ENCODE measurements at regions not wholly inside any gene's neighbourhood (a gene's known extent, or its start where the extent isn't known, plus 50 kb on each side); places are given as distances from the start of the nearest gene placed in this dataset.

DNA sequence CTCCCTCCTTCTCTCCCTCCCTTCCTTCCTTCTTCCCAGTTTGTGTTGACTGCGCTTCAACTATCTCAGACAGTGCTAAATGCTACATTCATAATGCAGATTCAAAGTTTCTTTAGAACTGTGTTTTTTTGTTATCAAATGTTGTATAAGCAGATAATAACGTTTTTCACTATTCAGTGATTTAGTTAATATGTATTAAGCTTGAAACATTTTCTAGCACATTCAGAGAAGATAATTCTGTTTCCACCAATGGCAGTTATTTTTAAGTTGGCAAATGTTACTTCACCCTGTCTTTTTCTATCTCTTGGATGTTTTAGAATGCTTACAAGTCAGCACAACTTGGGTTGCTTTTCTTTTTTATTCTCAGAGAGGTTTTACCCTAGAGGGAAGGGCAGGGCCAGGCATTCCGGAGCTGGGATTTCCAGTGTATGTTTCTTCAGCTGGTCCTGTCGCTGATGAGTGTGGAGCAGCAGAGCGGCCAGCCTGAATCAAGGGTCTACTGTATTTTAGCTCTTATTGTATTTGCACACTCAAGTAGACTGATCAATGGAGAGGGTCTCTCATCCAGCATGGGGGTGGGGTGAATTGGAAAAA is 162.3 kb upstream of the ARHGAP20 start:
- Histone ChIP-seq H3K4me3 (ENCODE audit: low read depth in 1 of 3, low read length in 3 of 3) (no peak overlapping the region), H3K27me3 (ENCODE audit: control insufficient read depth in 4 of 4, insufficient read depth in 4 of 4, low read length in 3 of 4) (no peaks in the 10 kb centered on the region), H3K36me3 (ENCODE audit: control insufficient read depth in 4 of 4, insufficient read depth in 3 of 4, low read depth in 1 of 4, low read length in 3 of 4) (no peaks in the 10 kb centered on the region), H3K4me1 (ENCODE audit: control insufficient read depth in 4 of 4, insufficient read depth in 4 of 4, low read length in 3 of 4) (no peaks in the 10 kb centered on the region), H3K27ac (ENCODE audit: low read depth in 1 of 2, low read length in 2 of 2) (no peak overlapping the region), H3K9ac (ENCODE audit: low read depth in 1 of 2, low read length in 2 of 2) (no peak overlapping the region), H3K9me3 (ENCODE audit: control insufficient read depth in 4 of 4, low read length in 3 of 4) (no peaks in the 10 kb centered on the region)
- TF ChIP-seq, protein P1, sequence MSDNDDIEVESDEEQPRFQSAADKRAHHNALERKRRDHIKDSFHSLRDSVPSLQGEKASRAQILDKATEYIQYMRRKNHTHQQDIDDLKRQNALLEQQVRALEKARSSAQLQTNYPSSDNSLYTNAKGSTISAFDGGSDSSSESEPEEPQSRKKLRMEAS (IDR thresholded peaks at IDR 0.05): no peak
- TF ChIP-seq JUND (IDR thresholded peaks at IDR 0.05) (no peak), HNF4A (conservative IDR thresholded peaks at IDR 0.05) (no peak), RAD21 (IDR thresholded peaks at IDR 0.05) (no peak), NR2F2 (IDR thresholded peaks at IDR 0.05) (no peak), FOXA2 (IDR thresholded peaks at IDR 0.05) (no peak)
- TF ChIP-seq, protein P2, sequence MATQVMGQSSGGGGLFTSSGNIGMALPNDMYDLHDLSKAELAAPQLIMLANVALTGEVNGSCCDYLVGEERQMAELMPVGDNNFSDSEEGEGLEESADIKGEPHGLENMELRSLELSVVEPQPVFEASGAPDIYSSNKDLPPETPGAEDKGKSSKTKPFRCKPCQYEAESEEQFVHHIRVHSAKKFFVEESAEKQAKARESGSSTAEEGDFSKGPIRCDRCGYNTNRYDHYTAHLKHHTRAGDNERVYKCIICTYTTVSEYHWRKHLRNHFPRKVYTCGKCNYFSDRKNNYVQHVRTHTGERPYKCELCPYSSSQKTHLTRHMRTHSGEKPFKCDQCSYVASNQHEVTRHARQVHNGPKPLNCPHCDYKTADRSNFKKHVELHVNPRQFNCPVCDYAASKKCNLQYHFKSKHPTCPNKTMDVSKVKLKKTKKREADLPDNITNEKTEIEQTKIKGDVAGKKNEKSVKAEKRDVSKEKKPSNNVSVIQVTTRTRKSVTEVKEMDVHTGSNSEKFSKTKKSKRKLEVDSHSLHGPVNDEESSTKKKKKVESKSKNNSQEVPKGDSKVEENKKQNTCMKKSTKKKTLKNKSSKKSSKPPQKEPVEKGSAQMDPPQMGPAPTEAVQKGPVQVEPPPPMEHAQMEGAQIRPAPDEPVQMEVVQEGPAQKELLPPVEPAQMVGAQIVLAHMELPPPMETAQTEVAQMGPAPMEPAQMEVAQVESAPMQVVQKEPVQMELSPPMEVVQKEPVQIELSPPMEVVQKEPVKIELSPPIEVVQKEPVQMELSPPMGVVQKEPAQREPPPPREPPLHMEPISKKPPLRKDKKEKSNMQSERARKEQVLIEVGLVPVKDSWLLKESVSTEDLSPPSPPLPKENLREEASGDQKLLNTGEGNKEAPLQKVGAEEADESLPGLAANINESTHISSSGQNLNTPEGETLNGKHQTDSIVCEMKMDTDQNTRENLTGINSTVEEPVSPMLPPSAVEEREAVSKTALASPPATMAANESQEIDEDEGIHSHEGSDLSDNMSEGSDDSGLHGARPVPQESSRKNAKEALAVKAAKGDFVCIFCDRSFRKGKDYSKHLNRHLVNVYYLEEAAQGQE (IDR thresholded peaks at IDR 0.05): no peak
- WGBS: 74% methylated on average over 5 of the region's 5 CpGs
- no peak for DNase-seq (ENCODE audit: low spot score)

DNA sequence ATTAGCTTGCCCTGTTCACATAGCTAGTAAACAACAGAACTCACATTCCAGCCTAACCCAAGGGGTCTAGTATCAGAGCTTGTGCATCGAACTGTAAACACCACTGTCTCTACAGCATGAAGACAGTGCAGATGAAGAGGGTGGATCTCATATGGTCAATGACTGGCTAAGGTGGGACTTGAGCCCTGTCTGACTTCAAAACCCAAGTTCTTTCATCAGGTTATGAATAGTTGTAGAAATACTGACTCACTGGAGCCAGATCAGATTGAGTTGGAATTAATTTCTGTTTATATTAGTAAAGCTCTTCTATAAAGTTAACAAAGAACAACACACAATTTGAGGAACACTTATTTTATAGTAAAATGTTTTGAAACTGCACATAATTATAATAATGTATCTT is 161.7 kb upstream of the ARHGAP20 start:
- DNase-seq (ENCODE audit: low spot score): no peak
- Histone ChIP-seq H3K4me3 (ENCODE audit: low read depth in 1 of 3, low read length in 3 of 3) (no peak overlapping the region), H3K9me3 (ENCODE audit: control insufficient read depth in 4 of 4, low read length in 3 of 4) (no peaks in the 10 kb centered on the region), H3K27me3 (ENCODE audit: control insufficient read depth in 4 of 4, insufficient read depth in 4 of 4, low read length in 3 of 4) (no peaks in the 10 kb centered on the region), H3K27ac (ENCODE audit: low read depth in 1 of 2, low read length in 2 of 2) (no peak overlapping the region), H3K4me1 (ENCODE audit: control insufficient read depth in 4 of 4, insufficient read depth in 4 of 4, low read length in 3 of 4) (no peaks in the 10 kb centered on the region), H3K36me3 (ENCODE audit: control insufficient read depth in 4 of 4, insufficient read depth in 3 of 4, low read depth in 1 of 4, low read length in 3 of 4) (no peaks in the 10 kb centered on the region), H3K9ac (ENCODE audit: low read depth in 1 of 2, low read length in 2 of 2) (no peak overlapping the region)
- no peak for TF ChIP-seq HNF4A (conservative IDR thresholded peaks at IDR 0.05)
- no peak for TF ChIP-seq NR2F2 (IDR thresholded peaks at IDR 0.05)
- no peak for TF ChIP-seq HNF4G (IDR thresholded peaks at IDR 0.05)
- TF ChIP-seq, protein P1 (IDR thresholded peaks at IDR 0.05): no peak
- TF ChIP-seq, protein P2 (IDR thresholded peaks at IDR 0.05): no peak
- no peak for TF ChIP-seq YY1 (IDR thresholded peaks at IDR 0.05)
- TF ChIP-seq, protein P3, sequence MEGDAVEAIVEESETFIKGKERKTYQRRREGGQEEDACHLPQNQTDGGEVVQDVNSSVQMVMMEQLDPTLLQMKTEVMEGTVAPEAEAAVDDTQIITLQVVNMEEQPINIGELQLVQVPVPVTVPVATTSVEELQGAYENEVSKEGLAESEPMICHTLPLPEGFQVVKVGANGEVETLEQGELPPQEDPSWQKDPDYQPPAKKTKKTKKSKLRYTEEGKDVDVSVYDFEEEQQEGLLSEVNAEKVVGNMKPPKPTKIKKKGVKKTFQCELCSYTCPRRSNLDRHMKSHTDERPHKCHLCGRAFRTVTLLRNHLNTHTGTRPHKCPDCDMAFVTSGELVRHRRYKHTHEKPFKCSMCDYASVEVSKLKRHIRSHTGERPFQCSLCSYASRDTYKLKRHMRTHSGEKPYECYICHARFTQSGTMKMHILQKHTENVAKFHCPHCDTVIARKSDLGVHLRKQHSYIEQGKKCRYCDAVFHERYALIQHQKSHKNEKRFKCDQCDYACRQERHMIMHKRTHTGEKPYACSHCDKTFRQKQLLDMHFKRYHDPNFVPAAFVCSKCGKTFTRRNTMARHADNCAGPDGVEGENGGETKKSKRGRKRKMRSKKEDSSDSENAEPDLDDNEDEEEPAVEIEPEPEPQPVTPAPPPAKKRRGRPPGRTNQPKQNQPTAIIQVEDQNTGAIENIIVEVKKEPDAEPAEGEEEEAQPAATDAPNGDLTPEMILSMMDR (IDR thresholded peaks at IDR 0.05; ENCODE audit: low read depth, low read length, missing input control): no peak
- TF ChIP-seq, protein P4, sequence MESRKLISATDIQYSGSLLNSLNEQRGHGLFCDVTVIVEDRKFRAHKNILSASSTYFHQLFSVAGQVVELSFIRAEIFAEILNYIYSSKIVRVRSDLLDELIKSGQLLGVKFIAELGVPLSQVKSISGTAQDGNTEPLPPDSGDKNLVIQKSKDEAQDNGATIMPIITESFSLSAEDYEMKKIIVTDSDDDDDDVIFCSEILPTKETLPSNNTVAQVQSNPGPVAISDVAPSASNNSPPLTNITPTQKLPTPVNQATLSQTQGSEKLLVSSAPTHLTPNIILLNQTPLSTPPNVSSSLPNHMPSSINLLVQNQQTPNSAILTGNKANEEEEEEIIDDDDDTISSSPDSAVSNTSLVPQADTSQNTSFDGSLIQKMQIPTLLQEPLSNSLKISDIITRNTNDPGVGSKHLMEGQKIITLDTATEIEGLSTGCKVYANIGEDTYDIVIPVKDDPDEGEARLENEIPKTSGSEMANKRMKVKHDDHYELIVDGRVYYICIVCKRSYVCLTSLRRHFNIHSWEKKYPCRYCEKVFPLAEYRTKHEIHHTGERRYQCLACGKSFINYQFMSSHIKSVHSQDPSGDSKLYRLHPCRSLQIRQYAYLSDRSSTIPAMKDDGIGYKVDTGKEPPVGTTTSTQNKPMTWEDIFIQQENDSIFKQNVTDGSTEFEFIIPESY (IDR thresholded peaks at IDR 0.05): no peak
- TF ChIP-seq GABPA (IDR thresholded peaks at IDR 0.05 in 1 of 2, conservative IDR thresholded peaks at IDR 0.05 in 1 of 2): no peak
- no peak for TF ChIP-seq JUND (IDR thresholded peaks at IDR 0.05)
- TF ChIP-seq EGR1 (IDR thresholded peaks at IDR 0.05; ENCODE audit: low read depth in 2 of 2): no peak
- TF ChIP-seq RAD21 (IDR thresholded peaks at IDR 0.05): no peak
- 84% methylated on average over 1 of the region's 1 CpG for WGBS
